ENCODE measurements at regions not wholly inside any gene's neighbourhood (a gene's known extent, or its start where the extent isn't known, plus 50 kb on each side); places are given as distances from the start of the nearest gene placed in this dataset.

- TF ChIP-seq NANOG (IDR thresholded peaks at IDR 0.05; ENCODE audit: borderline replicate concordance) (no peak), POLR2AphosphoS5 (IDR thresholded peaks at IDR 0.05; ENCODE audit: low read depth) (no peak), CTCF (conservative IDR thresholded peaks at IDR 0.05; ENCODE audit: low read depth in 2 of 2) (no peak)
These were observed 163.0 kb upstream of the TET2 start (continued) for GRCh38 chr4:104983615-104984179.

- Histone ChIP-seq H3F3A (replicated peaks; ENCODE audit: low read depth) (no peaks in the 10 kb centered on the region), H4K20me1 (replicated peaks; ENCODE audit: insufficient read depth) (no peaks in the 10 kb centered on the region), H2AFZ (no peak overlapping the region), H3K36me3 (ENCODE audit: insufficient read depth) (no peaks in the 10 kb centered on the region), H3K27ac (ENCODE audit: low read depth) (no peak overlapping the region), H3K4me2 (no peak overlapping the region), H3K4me1 (ENCODE audit: insufficient read depth) (no peaks in the 10 kb centered on the region), H3K4me3 (no peak overlapping the region), H3K27me3 (ENCODE audit: insufficient read depth) (no peaks in the 10 kb centered on the region), H3K79me2 (replicated peaks; ENCODE audit: insufficient read depth) (no peaks in the 10 kb centered on the region), H3K9me2 (ENCODE audit: insufficient read depth) (no peaks in the 10 kb centered on the region)
- Mint-ChIP-seq H3K4me3 (no peak overlapping the region), H3K9me3 (no peaks in the 10 kb centered on the region), H3K4me1 (no peaks in the 10 kb centered on the region), H3K36me3 (ENCODE audit: low read depth) (no peaks in the 10 kb centered on the region), H3K27ac (no peak overlapping the region), H3K27me3 (ENCODE audit: insufficient read depth, low read depth, poor library complexity) (peaks cover 3% of the 10 kb centered on the region)
- DNase-seq (ENCODE audit: low spot score) (no peak), ATAC-seq (no peak)
- TF ChIP-seq EZH2 (IDR thresholded peaks at IDR 0.05; ENCODE audit: low read depth, unreplicated experiment) = no peak
- no peak for TF ChIP-seq ZNF462 (CRISPR knock-in tag; IDR thresholded peaks at IDR 0.05)
- TF ChIP-seq ZNF114 (CRISPR knock-in tag; IDR thresholded peaks at IDR 0.05) = no peak
- TF ChIP-seq EZH2phosphoT487 (IDR thresholded peaks at IDR 0.05; ENCODE audit: unreplicated experiment) = no peak
- no peak for TF ChIP-seq JUNB (IDR thresholded peaks at IDR 0.05; ENCODE audit: unreplicated experiment)
- no peak for TF ChIP-seq CTCF (conservative IDR thresholded peaks at IDR 0.05; ENCODE audit: low read depth in 2 of 2)
- TF ChIP-seq ETS1 (IDR thresholded peaks at IDR 0.05) = no peak
- TF ChIP-seq STAT1 (IDR thresholded peaks at IDR 0.05; ENCODE audit: unreplicated experiment) = no peak
- no peak for TF ChIP-seq NANOG (IDR thresholded peaks at IDR 0.05; ENCODE audit: borderline replicate concordance)
- TF ChIP-seq CREB1 (CRISPR knock-in tag; IDR thresholded peaks at IDR 0.05; ENCODE audit: low read depth) = no peak
- no peak for TF ChIP-seq POLR2AphosphoS5 (IDR thresholded peaks at IDR 0.05; ENCODE audit: low read depth)
- TF ChIP-seq ZNF331 (CRISPR knock-in tag; IDR thresholded peaks at IDR 0.05; ENCODE audit: low read depth) = no peak
These were observed 160.4 kb upstream of the TET2 start for GRCh38 chr4:104986306-104986705.
